Lower lobe of right lung (tissue), 2 donors: ENCODE measurements at regions not wholly inside any gene's neighbourhood (a gene's known extent, or its start where the extent isn't known, plus 50 kb on each side); places are given as distances from the start of the nearest gene placed in this dataset.

ENCODE experiments used
- ATAC-seq, 2 donors: fragments of 200-7000 bp; cut with Tn5 transposase; one replicate each; pipeline ENCODE4 v1.9.1; 2020 to 2022; ENCODE audit warnings: mild to moderate bottlenecking in 2 of 2, moderate library complexity in 2 of 2
- DNase-seq: peaks from one replicate; pipeline ENCODE4 v3.0.0-alpha.2; 2020
- H3K27ac ChIP-seq: fragments of 200-600 bp; one replicate; pipeline ENCODE4 v1.8.0; 2022
- H3K27me3 ChIP-seq: fragments of 200-600 bp; one replicate; pipeline ENCODE4 v1.8.0; 2022; ENCODE audit warnings: low read depth
- H3K36me3 ChIP-seq: fragments of 200-600 bp; one replicate; pipeline ENCODE4 v1.8.0; 2022; ENCODE audit warnings: mild to moderate bottlenecking
- H3K4me1 ChIP-seq: fragments of 200-600 bp; one replicate; pipeline ENCODE4 v1.8.0; 2022
- H3K4me3 ChIP-seq: fragments of 200-600 bp; one replicate; pipeline ENCODE4 v1.8.0; 2022; ENCODE audit warnings: mild to moderate bottlenecking
- H3K9me3 ChIP-seq: fragments of 200-600 bp; one replicate; pipeline ENCODE4 v1.8.0; 2022
- intact Hi-C: fragments of 100-400 bp; cut with DNase I; formaldehyde crosslinking; loops from one replicate; pipeline ENCODE4 v1.11.0; 2022
- TF ChIP-seq, protein P1 (sequence below): fragments of 200-600 bp; IDR thresholded peaks from one replicate; pipeline ENCODE4 v1.8.0; 2022; ENCODE audit warnings: antibody characterized with exemption, mild to moderate bottlenecking
- donor health status: DM: no; HTN: yes; CAD: no; lungs with severe emphysema.

DNA sequence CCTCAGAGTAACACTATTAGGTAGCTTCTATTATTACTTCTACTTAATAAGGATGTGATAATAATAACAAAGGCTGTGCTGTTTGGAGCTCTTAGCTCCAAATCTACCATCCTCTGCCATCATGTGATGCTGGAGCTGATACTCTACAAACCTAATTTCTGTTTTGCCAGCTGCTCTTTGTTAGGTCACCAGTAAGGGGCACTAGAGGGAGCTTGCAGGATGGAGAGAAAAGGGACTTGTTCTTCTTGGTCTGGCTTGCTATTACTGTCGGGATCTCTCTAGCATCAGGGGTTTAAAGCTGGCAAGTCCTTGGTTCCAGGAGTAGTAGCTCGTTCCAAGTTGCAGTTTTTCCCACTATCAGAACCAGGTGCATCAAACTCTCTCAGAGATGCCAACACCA lies 194.9 kb upstream of the KBTBD8 start:
- DNase-seq (no peak), ATAC-seq (no peak)
- peaks cover under 1% of the 10 kb centered on the region for H3K27me3 ChIP-seq
- no peak overlapping the region for H3K27ac ChIP-seq
- no peaks in the 10 kb centered on the region for H3K36me3 ChIP-seq
- intact Hi-C loops, result no loop called here
- no peak overlapping the region for H3K4me3 ChIP-seq
- H3K4me1 ChIP-seq, result peaks cover 6% of the 10 kb centered on the region
- H3K9me3 ChIP-seq, result no peaks in the 10 kb centered on the region
- TF ChIP-seq, protein P1, sequence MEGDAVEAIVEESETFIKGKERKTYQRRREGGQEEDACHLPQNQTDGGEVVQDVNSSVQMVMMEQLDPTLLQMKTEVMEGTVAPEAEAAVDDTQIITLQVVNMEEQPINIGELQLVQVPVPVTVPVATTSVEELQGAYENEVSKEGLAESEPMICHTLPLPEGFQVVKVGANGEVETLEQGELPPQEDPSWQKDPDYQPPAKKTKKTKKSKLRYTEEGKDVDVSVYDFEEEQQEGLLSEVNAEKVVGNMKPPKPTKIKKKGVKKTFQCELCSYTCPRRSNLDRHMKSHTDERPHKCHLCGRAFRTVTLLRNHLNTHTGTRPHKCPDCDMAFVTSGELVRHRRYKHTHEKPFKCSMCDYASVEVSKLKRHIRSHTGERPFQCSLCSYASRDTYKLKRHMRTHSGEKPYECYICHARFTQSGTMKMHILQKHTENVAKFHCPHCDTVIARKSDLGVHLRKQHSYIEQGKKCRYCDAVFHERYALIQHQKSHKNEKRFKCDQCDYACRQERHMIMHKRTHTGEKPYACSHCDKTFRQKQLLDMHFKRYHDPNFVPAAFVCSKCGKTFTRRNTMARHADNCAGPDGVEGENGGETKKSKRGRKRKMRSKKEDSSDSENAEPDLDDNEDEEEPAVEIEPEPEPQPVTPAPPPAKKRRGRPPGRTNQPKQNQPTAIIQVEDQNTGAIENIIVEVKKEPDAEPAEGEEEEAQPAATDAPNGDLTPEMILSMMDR, result no peak

DNA sequence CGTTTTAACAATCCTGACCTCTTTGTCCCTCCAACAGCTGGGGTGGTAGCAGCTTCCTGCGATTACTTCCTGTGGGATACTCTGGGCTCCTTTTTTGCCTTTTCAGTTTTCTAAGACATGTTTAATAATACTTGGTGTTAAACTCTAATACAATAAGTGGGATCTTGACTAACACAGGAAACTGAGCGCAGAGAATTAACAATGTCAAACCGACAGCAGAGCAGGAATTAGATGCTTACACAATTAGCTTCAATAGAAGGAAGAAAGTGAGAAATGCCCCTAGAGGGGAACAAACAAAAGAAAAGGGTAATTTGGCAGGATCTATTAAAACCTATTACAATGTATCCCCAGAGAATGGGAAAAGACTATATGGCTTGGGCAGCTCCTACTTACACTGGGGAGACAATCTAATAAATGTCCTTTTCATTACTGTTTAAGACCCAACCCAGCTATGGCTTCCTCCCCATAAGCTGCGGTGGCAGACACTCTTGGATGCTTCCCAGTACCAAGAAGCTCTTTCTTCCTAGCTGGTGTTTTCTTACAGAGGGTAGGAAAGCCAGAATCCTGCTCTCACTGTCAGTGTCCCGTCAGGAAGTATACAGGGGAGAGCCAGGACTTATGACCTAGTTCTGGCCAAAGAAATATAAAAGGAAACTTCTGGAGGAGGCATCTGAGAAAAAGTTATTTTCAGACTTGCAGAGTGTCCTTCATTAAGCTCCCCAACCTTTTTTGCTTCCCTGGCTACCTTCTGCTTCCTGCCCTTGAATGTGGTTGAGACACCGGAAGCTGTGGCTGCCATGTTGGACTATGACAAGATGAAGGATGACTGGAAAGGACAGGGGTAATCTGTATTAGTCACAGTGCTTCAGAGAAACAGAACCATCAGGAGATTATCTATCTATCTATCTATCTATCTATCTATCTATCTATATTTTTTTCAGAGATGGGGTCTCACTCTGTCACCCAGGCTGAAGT lies 194.1 kb upstream of the KBTBD8 start:
- no peak overlapping the region for H3K27ac ChIP-seq
- TF ChIP-seq, protein P1, result no peak
- intact Hi-C loops, result no loop called here
- H3K4me1 ChIP-seq, result peaks cover 8% of the 10 kb centered on the region
- no peaks in the 10 kb centered on the region for H3K36me3 ChIP-seq
- no peaks in the 10 kb centered on the region for H3K27me3 ChIP-seq
- no peaks in the 10 kb centered on the region for H3K9me3 ChIP-seq
- no peak overlapping the region for H3K4me3 ChIP-seq
- no peak for ATAC-seq
- DNase-seq, result no peak

DNA sequence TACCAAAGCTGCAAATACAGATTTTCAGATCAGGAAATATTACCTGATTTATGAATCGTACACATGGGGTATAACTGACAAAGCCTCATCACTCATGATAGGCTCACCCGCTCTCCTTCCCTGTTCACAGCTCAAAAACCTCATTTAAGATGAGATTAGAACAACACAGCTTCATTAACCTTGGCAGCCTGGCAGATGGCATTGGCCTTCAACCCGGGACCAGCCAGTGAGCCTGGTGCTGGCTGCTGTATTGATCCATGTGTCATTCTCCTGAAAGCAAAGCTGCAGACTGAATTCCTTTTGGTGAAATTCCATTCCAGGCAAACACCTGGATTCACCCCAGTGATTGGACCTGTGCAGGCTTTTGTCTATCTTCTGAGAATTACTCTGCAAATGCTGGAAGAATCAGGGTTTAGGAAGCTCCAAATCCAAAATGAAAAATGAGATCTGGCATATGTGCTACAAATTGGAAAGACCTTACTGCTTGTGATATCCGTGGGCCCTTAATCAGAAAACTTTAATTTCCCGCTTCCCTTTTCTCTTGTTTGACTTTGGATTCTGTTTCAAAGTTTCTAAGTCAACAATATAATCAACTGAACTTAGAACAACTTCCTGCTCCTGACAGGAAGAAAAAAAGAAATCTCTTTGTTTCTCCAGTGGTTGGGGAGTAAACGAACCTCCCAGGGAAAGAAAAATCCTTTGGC lies 189.1 kb upstream of the KBTBD8 start:
- DNase-seq (no peak), ATAC-seq (no peak)
- intact Hi-C loops, result no loop called here
- no peaks in the 10 kb centered on the region for H3K27me3 ChIP-seq
- no peak overlapping the region for H3K4me3 ChIP-seq
- no peak overlapping the region for H3K27ac ChIP-seq
- H3K4me1 ChIP-seq, result peaks cover 9% of the 10 kb centered on the region
- no peaks in the 10 kb centered on the region for H3K36me3 ChIP-seq
- TF ChIP-seq, protein P1, result no peak
- no peaks in the 10 kb centered on the region for H3K9me3 ChIP-seq

DNA sequence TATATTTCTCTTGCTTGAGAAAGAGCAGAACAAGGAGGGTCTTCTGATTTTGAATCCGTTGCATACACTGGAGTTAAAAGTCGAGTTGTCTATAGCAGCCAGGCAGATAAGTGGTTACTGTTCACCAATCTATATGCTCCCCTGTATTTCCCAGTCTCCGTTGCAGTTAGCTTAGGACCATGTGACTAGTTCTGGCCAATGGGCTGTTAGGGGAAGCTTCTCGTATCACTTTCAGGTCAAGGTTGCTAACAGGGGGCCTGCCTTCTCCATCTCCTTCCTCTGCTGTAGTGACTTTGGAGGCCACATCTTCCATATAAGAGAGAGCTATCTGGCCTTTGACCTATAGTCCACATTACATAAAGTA lies 188.5 kb upstream of the KBTBD8 start:
- Histone ChIP-seq H3K4me3 (no peak overlapping the region), H3K27me3 (no peaks in the 10 kb centered on the region), H3K4me1 (peaks cover 9% of the 10 kb centered on the region), H3K27ac (no peak overlapping the region), H3K36me3 (no peaks in the 10 kb centered on the region), H3K9me3 (no peaks in the 10 kb centered on the region)
- TF ChIP-seq, protein P1, result no peak
- no peak for ATAC-seq
- intact Hi-C loops, result no loop called here
- DNase-seq, result no peak

DNA sequence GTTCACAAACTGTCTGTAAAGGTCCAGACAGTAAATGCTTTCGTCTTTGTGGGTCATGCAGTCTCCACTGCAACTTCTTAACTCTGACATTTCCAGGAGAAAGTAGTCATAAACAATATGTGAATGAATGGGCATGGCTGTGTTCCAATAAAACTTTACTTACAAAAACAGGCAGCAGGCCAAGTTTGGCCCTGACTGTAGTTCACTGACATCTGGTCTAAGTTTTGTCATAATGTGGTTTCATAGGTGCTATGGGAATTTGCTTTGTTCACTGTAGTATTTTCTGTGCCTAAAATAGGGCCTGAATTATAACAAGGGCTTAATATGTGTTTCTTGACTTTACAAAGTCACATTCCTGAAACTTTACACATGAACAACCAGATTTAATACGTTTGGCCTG lies 186.0 kb upstream of the KBTBD8 start:
- Histone ChIP-seq H3K4me3 (no peak overlapping the region), H3K4me1 (peaks cover 15% of the 10 kb centered on the region), H3K27me3 (no peaks in the 10 kb centered on the region), H3K36me3 (no peaks in the 10 kb centered on the region), H3K27ac (no peak overlapping the region), H3K9me3 (no peaks in the 10 kb centered on the region)
- intact Hi-C loops, result loop anchor here (10.0 kb wide), 2 partner anchors 407 to 537 kb away; no protein-coding TSS in a partner anchor
- TF ChIP-seq, protein P1, result no peak
- no peak for DNase-seq
- ATAC-seq, result no peak
